AG10803 (cell line): ENCODE measurements at regions not wholly inside any gene's neighbourhood (a gene's known extent, or its start where the extent isn't known, plus 50 kb on each side); places are given as distances from the start of the nearest gene placed in this dataset.
"Not testable (repeated sequence)": the region's sequence is repeated elsewhere in the genome, so short reads cannot be mapped to it uniquely, and the experiment has no call there.

ENCODE experiments used
- DNase-seq: peaks from one replicate; pipeline ENCODE4 v3.0.0; 2010; ENCODE audit warnings: low read depth
- H3K4me3 ChIP-seq: 2 replicates; pipeline ENCODE4 v1.5.1; 2011; ENCODE audit warnings: mild to moderate bottlenecking, low read length, control low read depth
- TF ChIP-seq, protein P1 (sequence below): conservative IDR thresholded peaks from 2 replicates; pipeline ENCODE4 v1.5.1; 2011; ENCODE audit warnings: mild to moderate bottlenecking, low read length, control low read depth, inconsistent platforms

DNA sequence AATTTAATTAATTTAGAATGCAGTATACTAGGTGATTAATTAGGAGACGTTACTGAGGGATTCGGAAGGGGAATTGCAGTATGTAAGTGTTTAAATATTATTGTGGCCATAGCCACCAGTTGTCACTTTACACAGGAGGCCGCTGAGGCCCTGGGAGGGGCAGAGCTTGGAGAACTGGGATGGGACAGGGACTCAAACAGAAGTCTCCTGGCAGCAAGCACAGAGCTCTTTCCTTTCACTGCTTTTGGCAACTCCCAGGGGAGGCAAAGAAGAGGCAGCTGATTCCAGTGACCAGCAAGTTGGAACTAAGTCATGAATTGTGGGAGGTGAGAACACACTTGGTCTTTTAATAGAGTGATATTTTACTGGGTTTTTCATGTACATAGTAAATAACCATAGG, 248.6 kb downstream of the RPLP1 start:
- DNase-seq: no peak
- TF ChIP-seq, protein P1, sequence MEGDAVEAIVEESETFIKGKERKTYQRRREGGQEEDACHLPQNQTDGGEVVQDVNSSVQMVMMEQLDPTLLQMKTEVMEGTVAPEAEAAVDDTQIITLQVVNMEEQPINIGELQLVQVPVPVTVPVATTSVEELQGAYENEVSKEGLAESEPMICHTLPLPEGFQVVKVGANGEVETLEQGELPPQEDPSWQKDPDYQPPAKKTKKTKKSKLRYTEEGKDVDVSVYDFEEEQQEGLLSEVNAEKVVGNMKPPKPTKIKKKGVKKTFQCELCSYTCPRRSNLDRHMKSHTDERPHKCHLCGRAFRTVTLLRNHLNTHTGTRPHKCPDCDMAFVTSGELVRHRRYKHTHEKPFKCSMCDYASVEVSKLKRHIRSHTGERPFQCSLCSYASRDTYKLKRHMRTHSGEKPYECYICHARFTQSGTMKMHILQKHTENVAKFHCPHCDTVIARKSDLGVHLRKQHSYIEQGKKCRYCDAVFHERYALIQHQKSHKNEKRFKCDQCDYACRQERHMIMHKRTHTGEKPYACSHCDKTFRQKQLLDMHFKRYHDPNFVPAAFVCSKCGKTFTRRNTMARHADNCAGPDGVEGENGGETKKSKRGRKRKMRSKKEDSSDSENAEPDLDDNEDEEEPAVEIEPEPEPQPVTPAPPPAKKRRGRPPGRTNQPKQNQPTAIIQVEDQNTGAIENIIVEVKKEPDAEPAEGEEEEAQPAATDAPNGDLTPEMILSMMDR: no peak
- H3K4me3 ChIP-seq: no peak overlapping the region

DNA sequence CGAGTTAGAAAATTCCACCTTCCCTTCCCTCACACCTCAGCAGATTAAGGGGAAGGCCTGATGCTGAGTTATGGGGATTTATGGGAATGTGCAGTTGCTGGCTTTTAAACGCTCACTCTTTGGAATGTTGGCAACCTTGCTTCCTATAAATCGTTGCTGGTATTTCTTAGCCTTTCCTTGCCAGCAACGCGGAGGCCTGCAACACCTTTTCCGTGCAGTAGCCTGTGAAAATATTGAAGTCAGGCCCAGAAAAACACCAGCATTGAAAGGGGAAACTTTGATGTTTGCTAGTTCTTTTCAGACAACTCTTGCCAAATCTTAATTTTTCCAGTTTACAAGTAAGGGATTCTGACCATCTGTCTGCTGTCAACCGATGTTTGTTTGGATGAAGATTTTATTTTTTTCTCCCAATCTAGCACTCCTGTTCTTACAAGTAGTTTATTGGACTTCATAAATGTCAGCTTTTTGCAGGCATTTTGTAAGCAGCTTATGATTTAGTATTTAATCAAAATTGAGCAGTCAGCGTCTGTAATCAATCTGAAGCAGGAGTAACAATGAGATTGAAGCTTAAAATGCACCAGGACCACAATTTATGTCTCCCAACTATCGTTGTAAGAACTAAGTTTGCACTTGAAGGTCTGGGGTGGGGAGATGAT, 251.0 kb downstream of the RPLP1 start:
- H3K4me3 ChIP-seq: no peak overlapping the region
- TF ChIP-seq, protein P1: no peak
- DNase-seq: peak; percentile 15

DNA sequence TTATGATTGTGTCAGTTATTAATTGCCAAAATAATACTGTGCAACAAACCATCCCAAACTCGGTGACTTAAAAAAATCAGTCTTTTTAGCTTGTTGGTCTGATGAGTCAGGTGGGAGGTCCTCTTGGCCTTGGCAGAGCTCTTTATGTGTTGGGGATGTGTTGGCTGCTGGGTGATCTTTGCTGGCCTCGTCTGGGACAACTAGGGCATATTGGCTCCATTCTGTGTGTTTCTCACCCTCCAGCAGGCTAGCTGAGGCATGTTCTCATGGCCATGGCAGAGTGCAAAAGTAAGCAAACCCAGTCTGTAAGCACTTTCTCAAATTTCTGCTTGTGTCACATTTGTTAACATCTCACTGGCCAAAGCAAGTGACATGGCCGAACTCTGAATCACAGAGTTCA, 251.6 kb downstream of the RPLP1 start:
- DNase-seq: peak; percentile 8
- TF ChIP-seq, protein P1: no peak

DNA sequence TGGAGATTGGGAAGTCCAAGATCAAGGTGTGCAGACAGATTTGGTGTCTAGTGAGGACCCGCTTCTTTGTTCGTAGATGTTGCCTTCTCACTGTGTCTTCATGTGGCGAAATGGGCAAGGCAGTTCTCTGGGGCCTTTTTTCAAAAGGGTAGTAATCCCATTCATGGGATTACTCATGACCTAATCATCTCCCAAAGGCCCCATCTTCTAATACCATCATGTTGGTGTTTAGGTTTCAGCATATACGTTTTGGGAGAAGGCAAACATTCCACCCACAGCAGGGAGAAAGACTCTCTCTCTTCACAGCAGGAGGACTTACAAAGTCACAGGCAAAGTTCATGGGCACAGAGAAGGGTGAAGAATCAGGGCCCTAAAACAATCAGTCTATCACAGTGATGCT, 252.1 kb downstream of the RPLP1 start:
- TF ChIP-seq, protein P1: no peak
- DNase-seq: no peak
- no peak overlapping the region for H3K4me3 ChIP-seq

More for the DNA sequence above, 251.6 kb downstream of the RPLP1 start:
- no peak overlapping the region for H3K4me3 ChIP-seq

DNA sequence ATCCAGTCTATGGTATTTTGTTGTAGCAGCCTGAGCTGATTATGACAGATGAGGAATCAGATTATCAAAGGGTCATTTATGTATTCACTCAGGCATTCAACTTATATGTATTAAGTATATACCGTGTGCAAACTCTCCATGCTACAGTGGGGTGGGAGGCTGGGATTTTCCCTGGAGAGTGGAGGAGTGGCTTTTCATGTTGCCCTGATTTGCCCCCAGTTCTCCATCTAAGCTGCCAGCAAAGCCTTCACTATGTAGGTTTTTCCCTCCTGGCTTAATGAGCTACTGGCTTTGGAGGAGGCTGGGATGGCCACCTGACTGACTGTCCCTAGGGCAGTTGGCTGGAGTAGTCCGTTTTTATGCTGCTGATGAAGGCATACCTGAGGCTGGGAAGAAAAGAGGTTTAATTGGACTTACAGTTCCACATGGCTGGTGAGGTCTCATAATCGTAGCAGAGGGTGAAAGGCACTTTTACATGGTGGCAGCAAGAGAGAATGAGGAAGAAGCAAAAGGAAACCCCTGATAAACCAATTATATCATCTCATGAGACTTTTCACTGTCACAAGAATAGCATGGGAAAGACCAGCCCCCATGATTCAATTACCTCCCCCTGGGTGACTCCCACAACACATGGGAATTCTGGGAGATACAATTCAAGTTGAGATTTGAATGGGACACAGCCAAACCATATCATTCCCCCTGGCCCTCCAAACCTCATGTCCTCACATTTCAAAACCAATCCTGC, 253.9 kb downstream of the RPLP1 start:
- TF ChIP-seq, protein P1: no peak

DNA sequence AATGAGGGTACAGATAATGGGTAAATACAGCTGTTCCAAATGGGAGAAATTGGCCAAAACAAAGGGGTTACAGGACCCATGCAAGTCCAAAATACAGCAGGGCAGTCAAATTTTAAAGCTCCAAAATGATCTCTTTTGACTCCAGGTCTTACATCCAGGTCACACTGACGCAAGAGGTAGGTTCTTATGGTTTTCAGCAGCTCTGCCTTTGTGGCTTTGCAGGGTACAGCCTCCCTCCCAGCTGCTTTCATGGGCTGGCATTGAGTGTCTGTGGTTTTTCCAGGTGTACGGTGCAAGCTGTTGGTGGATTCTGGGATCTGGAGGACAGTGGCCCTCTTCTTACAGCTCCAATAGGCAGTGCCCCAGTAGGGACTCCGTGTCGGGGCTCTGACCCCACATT, 254.6 kb downstream of the RPLP1 start:
- H3K4me3 ChIP-seq, DNase-seq: not testable (repeated sequence)

More for the DNA sequence above, 253.9 kb downstream of the RPLP1 start:
- H3K4me3 ChIP-seq: no peak overlapping the region
- DNase-seq: no peak

DNA sequence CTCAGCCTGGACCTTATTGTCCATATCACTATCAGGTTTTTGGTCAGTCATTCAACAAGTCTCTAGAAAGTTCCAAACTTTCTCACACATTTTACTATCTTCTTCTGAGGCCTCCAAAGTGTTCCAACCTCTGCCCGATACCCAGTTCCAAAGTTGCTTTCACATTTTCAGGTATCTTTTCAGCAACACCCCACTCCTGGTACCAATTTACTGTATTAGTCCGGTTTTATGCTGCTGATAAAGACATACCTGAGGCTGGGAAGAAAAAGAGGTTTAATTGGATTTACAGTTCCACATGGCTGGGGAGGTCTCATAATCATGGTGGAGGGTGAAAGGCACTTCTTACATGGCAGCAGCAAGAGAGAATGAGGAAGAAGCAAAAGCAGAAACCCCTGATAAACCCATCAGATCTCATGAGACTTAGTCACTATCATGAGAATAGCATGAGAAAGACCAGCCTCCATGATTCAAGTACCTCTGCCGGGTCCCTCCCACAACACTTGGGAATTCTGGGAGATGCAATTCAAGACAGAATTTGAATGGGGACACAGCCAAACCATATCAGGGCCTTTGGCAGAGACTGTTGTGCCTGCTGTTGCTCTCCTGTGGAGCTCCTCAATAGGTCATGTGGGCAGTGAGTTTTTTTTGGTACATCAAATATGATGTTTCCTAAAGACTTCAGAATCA, 256.0 kb downstream of the RPLP1 start:
- not testable (repeated sequence) for H3K4me3 ChIP-seq, DNase-seq

DNA sequence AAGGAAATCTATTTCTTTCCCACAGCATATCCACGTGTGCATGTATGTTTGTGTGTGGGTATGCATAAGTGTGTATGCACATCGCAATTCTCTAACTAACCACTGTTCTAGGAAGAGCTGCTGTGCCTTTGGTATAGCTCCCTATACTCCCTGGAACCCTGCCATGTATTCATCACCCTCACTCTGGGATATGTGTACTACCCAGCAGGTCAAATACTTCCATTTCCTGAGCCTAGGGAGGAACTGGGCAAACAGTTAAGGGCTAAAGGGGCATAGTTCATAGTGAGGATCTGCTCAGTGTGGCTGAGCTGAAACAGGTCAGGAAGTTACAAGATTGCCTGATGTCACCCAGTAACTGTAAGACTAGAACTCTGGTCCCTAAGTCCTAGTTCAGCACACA, 260.4 kb downstream of the RPLP1 start:
- no peak overlapping the region for H3K4me3 ChIP-seq
- DNase-seq: no peak
- TF ChIP-seq, protein P1: no peak
